HG03575 (cell line): ENCODE measurements at regions not wholly inside any gene's neighbourhood (a gene's known extent, or its start where the extent isn't known, plus 50 kb on each side); places are given as distances from the start of the nearest gene placed in this dataset.

Experiments
- ATAC-seq: cut with Tn5 transposase; IDR thresholded peaks from one replicate; pipeline ENCODE4 v1.9.1; 2021; ENCODE audit not compliant: unreplicated experiment, insufficient number of reproducible peaks, low FRiP score; ENCODE audit errors: extremely low read depth

DNA sequence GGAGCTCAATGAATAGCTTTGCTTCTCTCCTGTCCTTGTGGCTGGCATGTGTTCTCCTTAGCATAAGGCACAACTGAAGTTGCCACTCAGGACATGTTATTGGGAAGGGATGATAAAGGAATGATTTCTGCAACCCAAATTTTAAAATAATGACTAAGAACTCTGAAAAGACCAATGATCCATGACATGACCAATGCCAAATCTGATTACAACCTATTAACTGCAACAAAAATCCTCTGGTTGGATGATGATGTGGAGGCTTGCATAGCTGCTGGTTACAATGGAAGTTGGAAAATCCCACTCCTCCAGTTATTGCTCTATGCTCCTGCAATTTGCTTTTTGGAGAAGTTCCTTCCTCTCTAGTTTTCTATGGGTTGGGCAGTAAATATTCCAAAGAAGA is 63.4 kb upstream of the FBXL4 start:
- ATAC-seq = no peak

DNA sequence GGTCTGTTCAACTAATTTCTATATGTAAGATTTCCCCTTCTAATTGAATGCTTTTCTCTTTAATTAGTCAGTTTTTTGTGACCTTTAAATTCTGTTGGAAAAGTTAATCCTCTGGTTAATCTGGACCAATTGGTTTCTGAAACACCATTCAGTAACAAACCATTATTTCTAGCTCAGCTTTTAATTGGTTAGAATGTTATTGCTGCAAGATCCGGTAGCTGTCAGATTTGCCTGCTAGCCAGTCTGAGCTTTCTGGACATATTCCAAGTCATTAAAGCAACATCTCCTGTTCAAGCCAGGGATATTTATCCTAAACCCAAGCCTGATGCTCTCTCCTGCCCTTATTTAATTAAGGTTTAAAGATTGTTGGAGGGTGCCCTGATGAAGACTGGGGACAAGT is 55.1 kb upstream of the FBXL4 start:
- no peak for ATAC-seq

DNA sequence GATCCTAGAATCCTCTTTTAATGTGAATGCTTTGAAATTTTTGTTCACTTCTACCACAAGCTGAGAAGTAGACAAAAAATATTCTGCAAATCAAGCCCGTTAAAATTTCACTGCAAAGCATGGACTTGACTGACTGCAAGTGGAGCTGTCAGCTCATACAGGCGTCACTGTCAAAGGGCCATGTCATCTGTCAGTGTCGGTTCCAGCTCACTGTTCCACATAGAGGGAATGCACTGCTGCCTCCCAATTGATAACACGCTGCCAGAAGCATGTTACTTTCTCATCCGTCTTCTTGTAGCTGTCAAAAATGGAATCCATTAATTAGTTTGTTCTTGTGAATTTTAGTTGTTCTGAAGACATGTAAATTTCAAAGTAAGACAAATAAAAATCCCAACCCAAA is 50.4 kb upstream of the FBXL4 start:
- ATAC-seq = no peak
